8988T (cell line): ENCODE measurements at regions not wholly inside any gene's neighbourhood (a gene's known extent, or its start where the extent isn't known, plus 50 kb on each side); places are given as distances from the start of the nearest gene placed in this dataset.
"Not testable (repeated sequence)": the region's sequence is repeated elsewhere in the genome, so short reads cannot be mapped to it uniquely, and the experiment has no call there.

ENCODE experiments used
- DNase-seq: peaks from one replicate; pipeline ENCODE4 v3.0.0; 2011

DNA sequence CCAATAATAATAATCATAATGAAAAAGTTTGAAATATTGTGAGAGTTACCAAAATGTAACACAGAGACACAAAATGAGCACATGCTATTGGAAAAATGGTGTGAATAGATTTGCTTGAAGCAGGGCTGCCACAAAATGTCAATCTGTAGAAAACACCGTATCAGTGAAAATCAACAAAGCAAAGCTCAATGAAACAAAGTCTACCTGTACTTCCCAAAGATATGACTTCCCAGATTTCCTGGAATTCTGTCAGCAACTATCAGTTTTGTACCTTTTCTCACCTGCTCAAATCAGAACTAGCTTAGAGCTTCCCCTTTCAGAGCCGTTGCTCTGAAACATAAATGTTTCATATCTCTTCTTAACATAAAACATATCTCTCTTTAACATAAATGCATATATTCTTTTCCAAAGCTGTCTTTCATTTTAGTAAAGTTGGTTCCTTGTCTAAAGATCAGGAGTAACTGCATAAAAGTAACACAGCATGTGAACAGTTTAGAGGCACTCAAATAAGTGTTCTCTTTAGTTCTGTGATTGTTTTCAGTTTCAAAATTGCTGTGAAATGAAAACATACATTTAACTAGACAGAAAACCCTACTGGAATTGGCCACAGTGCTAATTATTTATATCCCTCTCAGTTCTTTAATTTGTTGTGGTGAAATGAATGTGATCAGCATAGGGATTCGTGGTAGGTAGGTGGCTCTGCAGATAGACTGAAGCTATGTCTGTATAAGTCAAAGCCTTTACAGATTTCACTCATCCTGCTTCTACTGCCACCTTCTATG, 262.5 kb downstream of the KCNJ3 start:
- DNase-seq = no peak

DNA sequence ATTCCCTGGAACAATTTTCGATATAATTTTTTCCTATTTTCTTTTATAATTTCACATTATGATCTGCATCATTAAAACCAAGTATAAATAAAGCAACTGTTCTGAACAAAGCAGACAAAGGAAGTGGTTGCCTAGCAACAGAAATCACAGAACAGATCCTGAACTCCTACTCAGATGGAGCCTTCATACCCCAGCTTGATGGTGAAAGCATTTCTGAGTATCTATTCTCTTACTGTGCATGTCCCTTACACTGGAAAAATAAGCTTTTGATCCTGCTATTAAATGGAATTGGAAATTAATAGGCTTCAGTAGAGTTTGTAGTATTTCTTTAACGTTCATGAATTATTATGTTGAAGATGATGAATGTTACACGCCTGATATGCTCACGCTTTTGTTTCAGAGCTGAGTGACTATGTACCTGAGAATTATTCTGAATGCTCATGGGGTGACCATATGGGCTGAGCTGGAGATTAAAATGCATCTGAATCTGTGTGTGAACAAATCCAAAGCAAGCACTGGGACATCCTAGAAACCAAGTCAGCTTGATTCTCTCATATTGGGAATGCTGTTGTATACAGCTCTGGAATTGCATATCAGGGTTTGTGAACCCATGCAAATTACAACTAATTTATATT, 254.0 kb downstream of the KCNJ3 start:
- DNase-seq = no peak

DNA sequence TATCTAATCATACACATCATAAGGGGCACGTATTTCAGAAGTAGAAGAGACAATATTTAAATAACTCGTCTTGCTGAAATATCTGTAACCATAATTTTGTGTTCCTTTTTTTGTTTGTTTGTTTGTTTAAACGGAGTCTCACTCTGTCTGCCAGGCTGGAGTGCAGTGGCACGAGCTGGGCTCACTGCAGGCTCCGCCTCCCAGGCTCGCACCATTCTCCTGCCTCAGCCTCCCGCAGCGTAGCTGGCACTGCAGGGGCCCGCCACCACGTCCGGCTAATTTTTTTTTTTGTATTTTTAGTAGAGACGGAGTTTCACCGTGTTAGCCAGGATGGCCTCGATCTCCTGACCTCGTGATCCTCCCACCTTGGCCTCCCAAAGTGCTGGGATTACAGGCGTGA, 248.9 kb downstream of the KCNJ3 start:
- not testable (repeated sequence) for DNase-seq

DNA sequence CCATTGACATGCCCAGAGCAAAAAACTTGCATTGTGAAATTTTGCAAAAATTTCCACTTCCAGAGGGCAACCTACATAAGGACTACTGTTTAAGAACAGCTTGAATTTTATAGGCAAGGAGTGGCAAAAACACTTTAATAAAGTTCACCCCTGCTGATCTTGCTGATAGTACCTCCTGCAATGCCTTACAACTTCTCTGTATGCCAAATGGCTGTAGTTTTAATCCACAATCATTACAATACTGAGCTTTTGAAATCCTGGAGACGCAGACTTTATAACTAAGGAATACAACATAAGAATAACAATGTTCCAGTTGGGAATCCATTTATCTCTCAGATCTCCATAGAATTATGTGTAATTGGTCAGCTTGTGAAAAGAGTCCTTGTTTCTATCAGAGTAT, 247.5 kb downstream of the KCNJ3 start:
- DNase-seq = no peak

DNA sequence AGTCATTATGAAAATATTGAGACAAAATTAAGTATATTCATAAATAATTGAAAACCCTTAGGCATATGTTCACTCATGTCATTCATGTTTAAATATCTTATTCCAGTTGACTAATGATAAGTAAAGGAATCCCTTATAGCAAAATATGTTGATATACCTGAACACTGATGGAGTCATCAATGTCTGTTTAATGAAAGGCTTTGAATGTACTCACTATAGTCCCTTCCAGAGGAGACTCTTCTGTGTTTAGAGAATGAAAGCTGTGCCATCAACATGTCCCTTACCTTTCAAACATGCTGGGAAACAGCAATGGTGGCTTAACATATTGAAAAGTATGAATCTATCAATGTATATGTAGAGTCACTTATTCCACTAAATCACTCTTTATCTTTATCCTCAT, 242.9 kb downstream of the KCNJ3 start:
- DNase-seq = no peak

DNA sequence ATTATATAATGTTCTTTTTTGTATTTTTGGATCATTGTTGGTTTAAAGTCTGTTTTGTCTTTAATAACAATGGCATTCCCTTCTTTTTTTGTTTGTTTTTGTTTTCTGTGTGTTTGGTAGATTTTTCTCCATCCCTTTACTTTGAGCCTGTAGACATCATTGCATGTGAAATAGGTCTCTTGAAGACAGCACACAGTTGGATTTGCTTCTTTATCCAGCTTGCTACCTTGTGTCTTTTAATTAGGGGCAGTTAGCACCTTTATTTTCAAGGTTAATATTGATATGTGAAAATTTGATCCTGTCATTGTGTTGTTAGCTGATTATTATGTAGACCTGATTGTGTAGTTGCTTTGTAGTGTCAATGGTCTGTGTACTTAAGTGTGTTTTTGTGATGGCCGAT, 235.7 kb downstream of the KCNJ3 start:
- DNase-seq = no peak

DNA sequence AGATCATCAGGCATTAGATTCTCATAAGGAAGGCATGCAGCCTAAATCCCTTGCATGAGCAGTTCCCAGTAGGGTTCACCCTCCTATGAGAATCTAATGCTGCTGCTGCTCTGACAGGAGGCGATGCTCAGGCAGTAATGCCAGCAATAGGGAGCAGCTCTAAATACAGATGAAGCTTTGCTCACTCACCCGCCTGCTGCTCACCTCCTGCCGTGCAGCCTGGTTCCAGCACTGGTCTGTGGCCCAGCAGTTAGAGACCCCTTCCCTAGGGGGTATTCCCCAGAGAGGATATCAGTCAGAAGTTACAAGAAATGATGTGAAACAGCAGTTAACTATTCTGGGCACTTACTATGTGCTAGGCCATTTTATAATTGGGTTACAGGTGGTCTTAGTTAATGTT, 226.0 kb downstream of the KCNJ3 start:
- DNase-seq = no peak

DNA sequence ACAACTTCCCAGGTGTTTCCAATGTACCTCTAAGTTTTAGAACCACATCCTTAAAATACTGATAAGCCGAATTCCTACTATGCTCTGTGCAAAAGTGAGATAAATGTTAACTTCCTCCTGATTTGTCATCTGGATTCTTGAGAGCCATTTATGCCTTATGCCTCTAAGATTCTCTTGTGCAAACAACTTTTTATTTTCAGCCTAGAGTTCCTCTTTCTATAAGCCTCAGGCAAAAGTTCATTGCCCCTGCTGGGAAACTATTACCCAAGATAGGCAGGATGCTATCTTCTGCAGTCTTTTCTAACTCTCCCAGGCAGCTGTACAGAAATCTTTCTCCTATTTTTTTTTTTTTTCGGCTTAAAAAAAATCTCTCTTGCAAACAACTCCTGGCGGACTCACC, 216.1 kb downstream of the KCNJ3 start:
- DNase-seq = no peak

DNA sequence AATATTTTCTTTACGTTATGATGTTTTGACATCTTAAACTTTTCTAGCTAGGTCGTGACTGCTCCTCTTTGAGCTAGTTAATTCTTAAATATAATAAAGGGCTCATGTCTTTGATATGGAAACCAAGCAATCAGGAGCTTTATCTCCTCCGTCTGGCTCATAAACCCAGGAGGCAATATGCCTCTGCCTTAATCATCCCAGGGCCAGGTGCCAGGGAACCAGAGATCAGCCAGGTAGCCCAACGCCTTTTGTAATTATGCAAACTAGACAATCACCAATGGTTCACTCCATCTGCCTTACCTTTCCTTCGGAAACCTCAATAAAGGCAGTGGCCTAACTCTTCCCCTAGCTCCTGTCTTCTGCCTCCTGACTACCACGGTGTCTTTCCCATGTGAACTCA, 213.7 kb downstream of the KCNJ3 start:
- no peak for DNase-seq

DNA sequence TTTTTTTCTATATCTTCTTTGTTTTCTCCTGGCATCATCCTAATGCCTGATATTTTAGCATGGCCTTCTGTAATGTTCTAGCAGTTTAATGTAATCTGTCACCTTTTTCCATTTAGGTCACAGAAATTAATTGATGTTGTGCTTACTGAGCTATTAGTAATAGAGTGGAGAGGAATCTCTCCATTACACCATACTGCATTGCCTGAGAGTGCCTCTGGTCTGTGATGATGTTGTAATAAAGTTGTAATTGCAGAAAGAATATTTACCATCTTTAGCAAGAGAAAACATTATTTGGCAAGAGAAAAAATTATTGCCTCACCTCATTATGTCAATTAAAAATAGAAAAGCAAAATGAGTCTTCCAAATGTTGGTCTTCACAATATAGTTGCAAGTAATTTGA, 213.2 kb downstream of the KCNJ3 start:
- no peak for DNase-seq

DNA sequence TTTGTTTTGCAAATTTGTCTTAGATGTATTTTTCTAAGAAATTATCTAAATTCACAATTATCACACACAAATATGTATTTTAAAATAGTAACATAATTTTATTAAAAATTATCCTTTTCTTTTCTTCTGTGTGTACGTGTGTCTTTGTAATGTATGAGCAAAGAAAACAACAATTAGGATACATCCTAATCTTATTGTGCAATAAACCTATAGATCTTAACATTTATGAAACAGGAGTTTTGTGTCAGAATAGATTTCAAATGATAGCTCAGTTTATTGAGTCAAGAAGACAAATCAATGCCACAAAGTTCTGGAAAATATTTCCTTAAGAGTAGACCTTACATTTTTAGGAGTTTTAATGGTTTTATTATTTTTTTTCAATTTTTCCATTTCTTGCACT, 212.2 kb downstream of the KCNJ3 start:
- DNase-seq = no peak

DNA sequence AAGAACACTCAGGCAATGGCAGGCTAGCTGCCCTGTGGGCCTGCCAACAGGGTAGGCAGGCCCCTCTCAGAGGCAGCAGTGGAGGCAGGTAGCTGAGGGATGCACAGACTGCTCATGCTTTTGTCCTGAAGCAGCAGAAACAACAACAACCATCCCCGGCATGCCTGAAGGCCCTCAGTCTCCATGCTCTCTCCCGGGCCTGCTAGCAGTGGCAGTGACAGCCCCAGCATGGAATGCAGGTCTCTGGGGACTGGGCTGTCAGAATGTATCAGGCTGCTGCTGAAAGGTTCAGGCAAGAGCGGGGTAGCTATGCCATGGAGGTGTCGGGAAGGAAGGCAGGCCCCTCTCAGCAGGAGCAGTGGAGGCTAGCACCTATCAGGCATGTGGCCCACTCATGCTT, 209.8 kb downstream of the KCNJ3 start:
- DNase-seq = no peak
